Keratinocyte (primary cell): ENCODE measurements at regions not wholly inside any gene's neighbourhood (a gene's known extent, or its start where the extent isn't known, plus 50 kb on each side); places are given as distances from the start of the nearest gene placed in this dataset.

Experiments used
- EZH2 ChIP-seq: IDR thresholded peaks from one replicate; pipeline ENCODE4 v1.6.1; 2012; ENCODE audit warnings: inconsistent platforms, mild to moderate bottlenecking, low read length, moderate library complexity
- TF ChIP-seq, protein P1 (sequence below), 3 experiments: IDR thresholded peaks in 1 of 3; conservative IDR thresholded peaks in 1 of 3; optimal IDR thresholded peaks in 1 of 3; 2 replicates in 2 of 3; 3 replicates in 1 of 3; pipeline versions ENCODE3 to v1.5.1; 2011; ENCODE audit warnings: low read length in 3 of 3, mild to moderate bottlenecking in 3 of 3, moderate library complexity in 2 of 3, control low read depth in 1 of 3, inconsistent platforms in 1 of 3; ENCODE audit not compliant: insufficient read depth in 2 of 3; ENCODE audit errors: extremely low read depth in 1 of 3

DNA sequence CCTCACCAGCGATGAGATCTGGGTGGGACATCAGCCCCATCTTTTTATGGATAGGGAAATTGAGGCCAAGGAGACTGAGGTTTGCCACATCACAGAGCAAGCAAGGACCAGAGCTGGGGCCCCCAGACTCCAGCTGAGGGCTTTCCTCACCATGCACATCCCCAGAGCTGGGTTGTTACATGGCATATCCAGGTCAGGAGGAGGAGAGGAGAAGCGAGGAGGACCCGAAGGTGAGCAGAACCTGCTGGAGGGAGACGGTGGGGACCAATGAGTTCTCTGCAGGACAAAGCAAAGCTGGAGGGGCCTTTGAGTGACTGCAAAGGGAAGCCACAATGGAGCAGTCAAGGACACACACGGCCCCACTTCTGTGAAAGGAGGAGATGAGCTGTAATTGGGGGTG is 255.5 kb upstream of the CSF3R start:
- TF ChIP-seq, protein P1, sequence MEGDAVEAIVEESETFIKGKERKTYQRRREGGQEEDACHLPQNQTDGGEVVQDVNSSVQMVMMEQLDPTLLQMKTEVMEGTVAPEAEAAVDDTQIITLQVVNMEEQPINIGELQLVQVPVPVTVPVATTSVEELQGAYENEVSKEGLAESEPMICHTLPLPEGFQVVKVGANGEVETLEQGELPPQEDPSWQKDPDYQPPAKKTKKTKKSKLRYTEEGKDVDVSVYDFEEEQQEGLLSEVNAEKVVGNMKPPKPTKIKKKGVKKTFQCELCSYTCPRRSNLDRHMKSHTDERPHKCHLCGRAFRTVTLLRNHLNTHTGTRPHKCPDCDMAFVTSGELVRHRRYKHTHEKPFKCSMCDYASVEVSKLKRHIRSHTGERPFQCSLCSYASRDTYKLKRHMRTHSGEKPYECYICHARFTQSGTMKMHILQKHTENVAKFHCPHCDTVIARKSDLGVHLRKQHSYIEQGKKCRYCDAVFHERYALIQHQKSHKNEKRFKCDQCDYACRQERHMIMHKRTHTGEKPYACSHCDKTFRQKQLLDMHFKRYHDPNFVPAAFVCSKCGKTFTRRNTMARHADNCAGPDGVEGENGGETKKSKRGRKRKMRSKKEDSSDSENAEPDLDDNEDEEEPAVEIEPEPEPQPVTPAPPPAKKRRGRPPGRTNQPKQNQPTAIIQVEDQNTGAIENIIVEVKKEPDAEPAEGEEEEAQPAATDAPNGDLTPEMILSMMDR (optimal IDR thresholded peaks at IDR 0.05 in 1 of 3, IDR thresholded peaks at IDR 0.05 in 1 of 3, conservative IDR thresholded peaks at IDR 0.05 in 1 of 3; ENCODE audit: extremely low read depth in 1 of 3, insufficient read depth in 2 of 3, low read length in 3 of 3), result no peak
- TF ChIP-seq EZH2, result no peak
